H9 (cell line): ENCODE measurements at regions not wholly inside any gene's neighbourhood (a gene's known extent, or its start where the extent isn't known, plus 50 kb on each side); places are given as distances from the start of the nearest gene placed in this dataset.

Source experiments
- DNase-seq: peaks from one replicate; pipeline ENCODE4 v3.0.0-alpha.2; 2017
- H2AFZ ChIP-seq: one replicate; pipeline ENCODE4 v1.6.1; 2013; ENCODE audit warnings: mild to moderate bottlenecking, low read length, control low read depth, moderate library complexity
- H2AK5ac ChIP-seq: 2 replicates; pipeline ENCODE4 v1.6.1; 2013; ENCODE audit warnings: low read length, control low read depth, mixed read lengths; ENCODE audit not compliant: insufficient read length
- H2BK120ac ChIP-seq: one replicate; pipeline ENCODE4 v1.6.1; 2013; ENCODE audit warnings: low read depth, mild to moderate bottlenecking, low read length, control low read depth, inconsistent platforms; ENCODE audit not compliant: poor library complexity, severe bottlenecking
- H2BK12ac ChIP-seq: 2 replicates; pipeline ENCODE4 v1.6.1; 2013; ENCODE audit warnings: low read length, control low read depth, mixed read lengths, low read depth; ENCODE audit not compliant: insufficient read length
- H2BK15ac ChIP-seq: 2 replicates; pipeline ENCODE4 v1.6.1; 2013; ENCODE audit warnings: low read depth, low read length, control low read depth
- H2BK20ac ChIP-seq: one replicate; pipeline ENCODE4 v1.6.1; 2013; ENCODE audit warnings: low read depth, mild to moderate bottlenecking, low read length, control low read depth, inconsistent platforms; ENCODE audit not compliant: poor library complexity, severe bottlenecking
- H2BK5ac ChIP-seq: 2 replicates; pipeline ENCODE4 v1.6.1; 2013; ENCODE audit warnings: low read length, control low read depth, mixed read lengths; ENCODE audit not compliant: insufficient read length
- H3K14ac ChIP-seq: 2 replicates; pipeline ENCODE4 v1.6.1; 2013; ENCODE audit warnings: low read length, control low read depth; ENCODE audit not compliant: insufficient read depth
- H3K18ac ChIP-seq: 2 replicates; pipeline ENCODE4 v1.6.1; 2013; ENCODE audit warnings: low read depth, mild to moderate bottlenecking, mixed read lengths, low read length, control low read depth; ENCODE audit not compliant: insufficient read length
- H3K23ac ChIP-seq: 2 replicates; pipeline ENCODE4 v1.6.1; 2013; ENCODE audit warnings: low read length, control low read depth, mixed read lengths, low read depth; ENCODE audit not compliant: insufficient read length
- H3K23me2 ChIP-seq: 2 replicates; pipeline ENCODE4 v1.6.1; 2013; ENCODE audit warnings: low read depth, mild to moderate bottlenecking, mixed read lengths, low read length, control low read depth; ENCODE audit not compliant: insufficient read length, poor library complexity, severe bottlenecking
- H3K27ac ChIP-seq: 2 replicates; pipeline ENCODE4 v1.5.1; 2013; ENCODE audit warnings: low read length, control low read depth, mixed read lengths, low read depth; ENCODE audit not compliant: insufficient read length
- H3K27me3 ChIP-seq: 2 replicates; pipeline ENCODE4 v1.6.1; 2013; ENCODE audit warnings: low read length, control low read depth, inconsistent platforms; ENCODE audit not compliant: insufficient read depth
- H3K4ac ChIP-seq: 2 replicates; pipeline ENCODE4 v1.6.1; 2013; ENCODE audit warnings: low read depth, mild to moderate bottlenecking, control low read depth, inconsistent platforms, low read length, moderate library complexity
- H3K4me1 ChIP-seq: 2 replicates; pipeline ENCODE4 v1.6.1; 2013; ENCODE audit warnings: low read length, control low read depth, inconsistent platforms; ENCODE audit not compliant: insufficient read depth
- H3K4me2 ChIP-seq: 2 replicates; pipeline ENCODE4 v1.6.1; 2013; ENCODE audit warnings: low read length, control low read depth, mixed read lengths; ENCODE audit not compliant: insufficient read length, insufficient read depth
- H3K56ac ChIP-seq: 2 replicates; pipeline ENCODE4 v1.6.1; 2013; ENCODE audit warnings: low read depth, mild to moderate bottlenecking, mixed read lengths, low read length, control low read depth; ENCODE audit not compliant: insufficient read length
- H3K79me1 ChIP-seq: 2 replicates; pipeline ENCODE4 v1.6.1; 2013; ENCODE audit warnings: low read depth, mild to moderate bottlenecking, moderate library complexity, low read length, control low read depth, inconsistent platforms; ENCODE audit not compliant: insufficient read depth, poor library complexity, severe bottlenecking
- H3K79me2 ChIP-seq: 2 replicates; pipeline ENCODE4 v1.6.1; 2013; ENCODE audit warnings: low read length, control low read depth, inconsistent platforms; ENCODE audit not compliant: insufficient read depth
- H3K9ac ChIP-seq: 2 replicates; pipeline ENCODE4 v1.6.1; 2013; ENCODE audit warnings: low read length, control low read depth, mixed read lengths; ENCODE audit not compliant: insufficient read length; ENCODE audit errors: extremely low read depth
- H3K9me3 ChIP-seq: one replicate; pipeline ENCODE4 v1.6.1; 2013; ENCODE audit warnings: low read depth, low read length, inconsistent platforms; ENCODE audit not compliant: control insufficient read depth
- H3T11ph ChIP-seq: one replicate; pipeline ENCODE4 v1.6.1; 2013; ENCODE audit warnings: mild to moderate bottlenecking, low read length, control low read depth, inconsistent platforms
- H4K20me1 ChIP-seq: one replicate; pipeline ENCODE4 v1.6.1; 2013; ENCODE audit not compliant: control insufficient read depth, insufficient read length, insufficient read depth
- H4K5ac ChIP-seq: 2 replicates; pipeline ENCODE4 v1.6.1; 2013; ENCODE audit warnings: low read depth, mild to moderate bottlenecking, mixed read lengths, low read length, control low read depth; ENCODE audit not compliant: insufficient read length
- H4K8ac ChIP-seq: replicated peaks from 2 replicates; pipeline ENCODE4 v1.6.1; 2013; ENCODE audit warnings: low read length, control low read depth, mixed read lengths, low read depth; ENCODE audit not compliant: insufficient read length
- H4K91ac ChIP-seq: 2 replicates; pipeline ENCODE4 v1.6.1; 2013; ENCODE audit warnings: low read depth, mild to moderate bottlenecking, moderate library complexity, mixed read lengths, low read length, control low read depth; ENCODE audit not compliant: insufficient read length
- H3K27ac Mint-ChIP-seq, 3 experiments: 2 replicates in 2 of 3; 3 replicates in 1 of 3; pipeline ENCODE4 v1.8.0; 2020 to 2021; ENCODE audit warnings: mixed read lengths in 3 of 3, mild to moderate bottlenecking in 1 of 3, moderate library complexity in 1 of 3
- H3K27me3 Mint-ChIP-seq: 2 replicates; pipeline ENCODE4 v1.8.0; 2021; ENCODE audit warnings: low read depth, mild to moderate bottlenecking, moderate library complexity, mixed read lengths
- H3K36me3 Mint-ChIP-seq, 3 experiments: 2 replicates in 2 of 3; 3 replicates in 1 of 3; pipeline ENCODE4 v1.8.0; 2020 to 2021; ENCODE audit warnings: low read depth in 3 of 3, mixed read lengths in 3 of 3; ENCODE audit not compliant: insufficient read depth in 1 of 3
- H3K4me1 Mint-ChIP-seq, 2 experiments: 2 replicates each; pipeline ENCODE4 v1.8.0; 2020; ENCODE audit warnings: mixed read lengths in 2 of 2
- H3K4me3 Mint-ChIP-seq, 2 experiments: 2 replicates in 1 of 2; 3 replicates in 1 of 2; pipeline ENCODE4 v1.8.0; 2020 to 2021; ENCODE audit warnings: mild to moderate bottlenecking in 2 of 2, mixed read lengths in 2 of 2, moderate library complexity in 1 of 2
- H3K9me3 Mint-ChIP-seq, 2 experiments: 2 replicates in 1 of 2; 3 replicates in 1 of 2; pipeline ENCODE4 v1.8.0; 2020; ENCODE audit warnings: mild to moderate bottlenecking in 2 of 2, mixed read lengths in 2 of 2, moderate library complexity in 1 of 2
- CTCF ChIP-seq: fragments of 200-600 bp; sonication (generic); conservative IDR thresholded peaks from 3 replicates; pipeline ENCODE4 v1.8.0; 2021; ENCODE audit warnings: antibody characterized with exemption, mild to moderate bottlenecking
- WGBS: extraction: QIAGEN DNeasy Blood & Tissue Kit; methylation state at CpG from one replicate; pipeline ENCODE4 v1.1.7; 2013; ENCODE audit warnings: missing lambda C conversion rate, low lambda C conversion rate, mixed read lengths; ENCODE audit not compliant: insufficient read length; ENCODE audit errors: extremely low coverage; 5-methylcytosine and 5-hydroxymethylcytosine counted together

GRCh38 chr2:176804392-176804791 is 408.2 kb upstream of the HNRNPA3 start:
- H3K4me1 Mint-ChIP-seq: no peaks in the 10 kb centered on the region
- H3K23me2 ChIP-seq: no peaks in the 10 kb centered on the region
- no peak overlapping the region for H3K23ac ChIP-seq
- H4K5ac ChIP-seq: no peak overlapping the region
- no peak overlapping the region for H2BK120ac ChIP-seq
- no peak overlapping the region for H2BK15ac ChIP-seq
- H3K79me1 ChIP-seq: no peaks in the 10 kb centered on the region
- H4K8ac ChIP-seq: no peak overlapping the region
- no peak overlapping the region for H3K4ac ChIP-seq
- H2BK12ac ChIP-seq: no peak overlapping the region
- no peak overlapping the region for H3K4me2 ChIP-seq
- H3K14ac ChIP-seq: no peak overlapping the region
- no peaks in the 10 kb centered on the region for H3K79me2 ChIP-seq
- no peak overlapping the region for H3K27ac ChIP-seq
- DNase-seq: no peak
- H3K27ac Mint-ChIP-seq: no peak overlapping the region
- no peaks in the 10 kb centered on the region for H3K27me3 Mint-ChIP-seq
- H4K91ac ChIP-seq: no peak overlapping the region
- WGBS: no CpG with 5 or more reads among the region's 2 CpGs
- H3K27me3 ChIP-seq: no peaks in the 10 kb centered on the region
- H3K56ac ChIP-seq: no peak overlapping the region
- H3T11ph ChIP-seq: no peak overlapping the region
- H3K18ac ChIP-seq: no peak overlapping the region
- H2BK5ac ChIP-seq: no peak overlapping the region
- H3K4me1 ChIP-seq: no peaks in the 10 kb centered on the region
- no peaks in the 10 kb centered on the region for H3K9me3 ChIP-seq
- no peak overlapping the region for H3K4me3 Mint-ChIP-seq
- H4K20me1 ChIP-seq: no peaks in the 10 kb centered on the region
- H3K9ac ChIP-seq: no peak overlapping the region
- no peaks in the 10 kb centered on the region for H3K9me3 Mint-ChIP-seq
- no peak overlapping the region for H2AK5ac ChIP-seq
- no peaks in the 10 kb centered on the region for H3K36me3 Mint-ChIP-seq
- H2AFZ ChIP-seq: no peak overlapping the region
- no peak overlapping the region for H2BK20ac ChIP-seq
- TF ChIP-seq CTCF: no peak
